Ascending aorta (tissue), 2 donors: ENCODE measurements at regions not wholly inside any gene's neighbourhood (a gene's known extent, or its start where the extent isn't known, plus 50 kb on each side); places are given as distances from the start of the nearest gene placed in this dataset.

Experiments used
- DNase-seq, 2 donors: peaks; one replicate each; pipeline ENCODE4 v3.0.0-alpha.2; 2019; ENCODE audit warnings: low spot score in 2 of 2
- H3K27ac ChIP-seq, 2 donors: fragments of 200-600 bp; sonication (generic); one replicate each; pipeline ENCODE4 v1.5.1; 2016 to 2017; ENCODE audit warnings: mild to moderate bottlenecking in 1 of 2
- H3K27me3 ChIP-seq: fragments of 200-600 bp; sonication (generic); one replicate; pipeline ENCODE4 v1.5.1; 2017
- H3K36me3 ChIP-seq, 2 donors: fragments of 200-600 bp; sonication (generic); one replicate each; pipeline ENCODE4 v1.5.1; 2016
- H3K4me1 ChIP-seq, 2 donors: fragments of 200-600 bp; sonication (generic); one replicate each; pipeline ENCODE4 v1.5.1; 2016 to 2017; ENCODE audit warnings: mild to moderate bottlenecking in 1 of 2
- H3K4me3 ChIP-seq, 2 donors: fragments of 200-600 bp; sonication (generic); one replicate each; pipeline ENCODE4 v1.5.1; 2016 to 2017; ENCODE audit warnings: mild to moderate bottlenecking in 1 of 2
- H3K9me3 ChIP-seq, 2 donors: fragments of 200-600 bp; sonication (generic); one replicate each; pipeline ENCODE4 v1.5.1; 2016
- CTCF ChIP-seq, 3 experiments: fragments of 200-600 bp in 2 of 3; fragments of 450-650 bp in 1 of 3; sonication (generic) in 2 of 3; IDR thresholded peaks; one replicate each; pipeline ENCODE4 v1.5.1; 2016 to 2019; ENCODE audit warnings: antibody characterized with exemption in 3 of 3, mild to moderate bottlenecking in 1 of 3, moderate library complexity in 1 of 3
- intact Hi-C: fragments of 100-400 bp; cut with DNase I; formaldehyde crosslinking; loops from one replicate; pipeline ENCODE4 v1.15.1; 2023

- TF ChIP-seq CTCF (IDR thresholded peaks at IDR 0.05): no peak
- Histone ChIP-seq H3K4me1 (no peaks in the 10 kb centered on the region), H3K4me3 (no peak overlapping the region), H3K36me3 (no peaks in the 10 kb centered on the region), H3K27ac (no peak overlapping the region), H3K27me3 (no peaks in the 10 kb centered on the region), H3K9me3 (no peaks in the 10 kb centered on the region)
- no peak for DNase-seq
- intact Hi-C loops: no loop called here
Observed at GRCh38 chr6:84403545-84403944, 176.1 kb upstream of the CEP162 start.

DNA sequence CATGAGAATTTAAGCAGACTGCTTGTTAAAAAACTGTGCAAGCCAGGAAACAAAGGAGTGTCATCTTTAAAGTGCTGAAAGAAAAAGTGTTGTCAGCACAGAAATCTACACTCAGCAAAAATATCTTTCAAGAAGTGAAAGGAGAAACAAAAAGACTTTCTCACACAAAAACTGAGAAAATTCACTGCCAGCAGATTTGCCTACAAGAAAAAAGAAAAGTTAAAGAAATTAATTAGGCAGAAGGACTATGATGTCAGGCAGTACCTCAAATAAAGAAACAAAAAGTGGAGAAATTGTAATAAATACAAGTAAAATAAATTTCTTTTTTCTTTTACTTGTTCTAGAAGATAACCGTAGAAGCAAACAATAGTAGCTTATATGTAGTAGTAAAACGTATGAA is 171.6 kb upstream of the CEP162 start:
- H3K4me3 ChIP-seq: no peak overlapping the region
- H3K36me3 ChIP-seq: no peaks in the 10 kb centered on the region

GRCh38 chr6:84392261-84392660 is 164.8 kb upstream of the CEP162 start:
- H3K27ac ChIP-seq: no peak overlapping the region
- no peak for DNase-seq
- H3K4me3 ChIP-seq: no peak overlapping the region
- no peaks in the 10 kb centered on the region for H3K4me1 ChIP-seq
- intact Hi-C loops: no loop called here
- H3K27me3 ChIP-seq: no peaks in the 10 kb centered on the region
- no peak for TF ChIP-seq CTCF (IDR thresholded peaks at IDR 0.05)
- peaks cover 0 to 5% of the 10 kb centered on the region in 2 donors for H3K9me3 ChIP-seq
- H3K36me3 ChIP-seq: no peaks in the 10 kb centered on the region

More for the DNA sequence above, 171.6 kb upstream of the CEP162 start:
- Histone ChIP-seq H3K9me3 (no peaks in the 10 kb centered on the region), H3K27ac (no peak overlapping the region), H3K4me1 (no peaks in the 10 kb centered on the region), H3K27me3 (no peaks in the 10 kb centered on the region)
- no peak for DNase-seq
- intact Hi-C loops: no loop called here
- TF ChIP-seq CTCF (IDR thresholded peaks at IDR 0.05): no peak

DNA sequence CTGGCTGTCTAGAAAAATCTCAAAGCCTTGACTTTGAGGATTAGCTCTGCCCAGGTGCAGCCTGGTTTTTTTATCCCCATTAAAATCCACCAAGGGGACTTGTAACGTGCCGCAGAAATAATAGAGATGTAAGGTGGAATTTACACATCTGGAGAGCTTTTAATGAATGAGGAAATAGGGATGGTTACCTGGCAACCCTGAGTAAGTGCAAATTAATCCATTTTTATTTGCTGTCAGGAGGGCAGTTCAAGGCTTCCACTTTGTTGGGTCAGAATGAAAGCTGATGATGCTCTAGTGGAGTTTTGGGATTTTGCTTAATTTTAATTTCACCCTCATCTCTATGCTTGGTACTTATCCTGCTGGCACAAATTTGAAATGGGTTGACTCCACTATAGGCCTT is 163.4 kb upstream of the CEP162 start:
- Histone ChIP-seq H3K4me3 (no peak overlapping the region), H3K9me3 (peaks cover 0 to 12% of the 10 kb centered on the region in 2 donors), H3K27ac (no peak overlapping the region), H3K27me3 (no peaks in the 10 kb centered on the region), H3K36me3 (no peaks in the 10 kb centered on the region), H3K4me1 (no peaks in the 10 kb centered on the region)
- no peak for DNase-seq
- intact Hi-C loops: no loop called here
- TF ChIP-seq CTCF (IDR thresholded peaks at IDR 0.05): no peak

GRCh38 chr6:84390334-84390733 is 162.9 kb upstream of the CEP162 start:
- no peaks in the 10 kb centered on the region for H3K36me3 ChIP-seq
- TF ChIP-seq CTCF (IDR thresholded peaks at IDR 0.05): no peak
- no peaks in the 10 kb centered on the region for H3K27me3 ChIP-seq
- peaks cover 0 to 14% of the 10 kb centered on the region in 2 donors for H3K9me3 ChIP-seq
- H3K4me1 ChIP-seq: no peaks in the 10 kb centered on the region
- no peak overlapping the region for H3K4me3 ChIP-seq
- intact Hi-C loops: no loop called here
- no peak overlapping the region for H3K27ac ChIP-seq
- DNase-seq: no peak

- Histone ChIP-seq H3K4me1 (no peaks in the 10 kb centered on the region), H3K36me3 (no peaks in the 10 kb centered on the region), H3K27me3 (no peaks in the 10 kb centered on the region), H3K27ac (no peak overlapping the region), H3K9me3 (peaks cover 5 to 9% of the 10 kb centered on the region in 2 donors), H3K4me3 (no peak overlapping the region)
- TF ChIP-seq CTCF (IDR thresholded peaks at IDR 0.05): no peak
- intact Hi-C loops: no loop called here
- DNase-seq: no peak
Observed at GRCh38 chr6:84379142-84379541, 151.7 kb upstream of the CEP162 start.
